K562 (cell line): ENCODE measurements at regions not wholly inside any gene's neighbourhood (a gene's known extent, or its start where the extent isn't known, plus 50 kb on each side); places are given as distances from the start of the nearest gene placed in this dataset.

Experiments
- CHD7 ChIP-seq: fragments of 200-600 bp; sonication (generic); IDR thresholded peaks from one replicate; pipeline ENCODE4 v1.6.1; 2012; ENCODE audit warnings: mild to moderate bottlenecking, low read depth, low read length, inconsistent platforms
- MCM2 ChIP-seq: fragments of 450-650 bp; IDR thresholded peaks from 2 replicates; pipeline ENCODE4 v1.6.1; 2017; ENCODE audit warnings: low read depth, mild to moderate bottlenecking
- SAP30 ChIP-seq: fragments of 200-600 bp; sonication (generic); IDR thresholded peaks from 2 replicates; pipeline ENCODE4 v1.6.1; 2012; ENCODE audit warnings: borderline replicate concordance, low read depth, mild to moderate bottlenecking, moderate library complexity, low read length, control low read depth, inconsistent platforms; ENCODE audit not compliant: insufficient read depth, poor library complexity, severe bottlenecking
- ZNF12 ChIP-seq: sonication (generic); formaldehyde crosslinking; IDR thresholded peaks from 2 replicates; pipeline ENCODE4 v1.4.0; 2020; ENCODE audit warnings: mild to moderate bottlenecking, missing genetic modification reagents

GRCh38 chr1:88463401-88463985, 220.6 kb upstream of the PKN2 start (continued):
- TF ChIP-seq CHD7 (no peak), SAP30 (no peak), ZNF12 (CRISPR knock-in tag) (no peak), MCM2 (no peak)
